ENCODE measurements at regions not wholly inside any gene's neighbourhood (a gene's known extent, or its start where the extent isn't known, plus 50 kb on each side); places are given as distances from the start of the nearest gene placed in this dataset.
"Not testable (repeated sequence)": the region's sequence is repeated elsewhere in the genome, so short reads cannot be mapped to it uniquely, and the experiment has no call there.

DNA sequence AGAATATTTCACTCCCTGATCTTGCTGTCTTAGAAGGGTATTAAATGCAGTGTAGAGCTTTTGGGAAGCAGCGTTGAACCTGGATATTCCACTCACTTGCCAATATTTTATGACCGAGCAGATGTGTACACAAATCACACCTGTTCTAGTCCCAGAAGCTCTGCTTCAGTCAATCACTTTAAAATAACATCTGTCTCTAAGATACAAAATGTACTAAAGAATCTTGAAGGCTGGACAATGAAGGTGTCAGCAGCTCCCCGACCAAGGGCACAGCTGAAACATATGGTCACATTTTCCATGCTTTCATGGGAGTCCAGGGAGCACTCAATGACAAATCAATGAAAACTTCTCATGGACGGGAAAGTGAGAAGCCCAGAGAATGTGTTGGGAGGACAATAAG lies 668.3 kb downstream of the PRIM2 start:
- not testable (repeated sequence) for DNase-seq (ENCODE audit: low spot score)

DNA sequence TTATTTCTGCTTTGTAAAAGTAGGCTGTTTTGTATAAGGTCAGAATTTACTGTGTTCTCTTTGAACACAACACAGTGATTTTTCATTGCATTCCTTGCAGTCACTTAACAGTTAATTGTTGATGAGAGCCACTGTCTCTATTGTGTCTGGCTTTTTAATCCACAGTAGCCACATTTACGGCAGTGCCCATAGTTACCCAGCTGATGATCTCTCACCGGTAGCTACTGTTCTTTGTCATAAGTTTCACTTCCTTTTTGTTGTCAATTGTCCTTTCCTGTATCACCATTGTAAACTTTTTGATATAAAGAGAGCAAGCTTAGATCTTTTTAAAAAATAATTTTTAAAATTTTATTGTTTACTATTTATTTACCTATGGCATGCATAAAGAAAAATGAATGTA lies 669.2 kb downstream of the PRIM2 start:
- DNase-seq (ENCODE audit: low spot score), result not testable (repeated sequence)

DNA sequence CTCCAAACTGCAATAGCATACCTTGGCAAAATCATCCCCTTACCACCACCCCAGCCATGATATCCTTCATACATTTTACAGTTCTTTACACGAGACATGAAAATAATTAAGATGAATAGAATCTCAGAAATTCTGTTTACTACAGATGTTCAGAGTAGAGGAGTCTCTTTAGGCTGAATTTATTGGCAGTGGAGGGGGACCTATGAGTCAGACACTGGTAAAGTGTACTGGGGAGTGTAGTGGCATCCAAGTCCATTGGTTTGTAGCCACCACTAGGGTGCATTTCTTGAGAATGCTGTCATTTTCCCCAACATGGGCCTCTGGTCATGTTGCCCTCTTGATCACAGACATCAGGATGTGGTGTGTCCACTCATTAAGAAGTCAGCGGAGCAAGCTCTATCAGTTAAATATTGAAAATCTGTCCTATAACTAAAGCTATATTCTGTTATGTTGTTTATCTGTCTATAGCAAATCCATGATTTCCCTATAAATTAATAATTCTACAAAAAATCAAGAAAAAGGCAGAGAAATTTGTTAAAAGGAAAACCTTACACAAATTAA lies 672.2 kb downstream of the PRIM2 start:
- DNase-seq (ENCODE audit: low spot score), result not testable (repeated sequence)

DNA sequence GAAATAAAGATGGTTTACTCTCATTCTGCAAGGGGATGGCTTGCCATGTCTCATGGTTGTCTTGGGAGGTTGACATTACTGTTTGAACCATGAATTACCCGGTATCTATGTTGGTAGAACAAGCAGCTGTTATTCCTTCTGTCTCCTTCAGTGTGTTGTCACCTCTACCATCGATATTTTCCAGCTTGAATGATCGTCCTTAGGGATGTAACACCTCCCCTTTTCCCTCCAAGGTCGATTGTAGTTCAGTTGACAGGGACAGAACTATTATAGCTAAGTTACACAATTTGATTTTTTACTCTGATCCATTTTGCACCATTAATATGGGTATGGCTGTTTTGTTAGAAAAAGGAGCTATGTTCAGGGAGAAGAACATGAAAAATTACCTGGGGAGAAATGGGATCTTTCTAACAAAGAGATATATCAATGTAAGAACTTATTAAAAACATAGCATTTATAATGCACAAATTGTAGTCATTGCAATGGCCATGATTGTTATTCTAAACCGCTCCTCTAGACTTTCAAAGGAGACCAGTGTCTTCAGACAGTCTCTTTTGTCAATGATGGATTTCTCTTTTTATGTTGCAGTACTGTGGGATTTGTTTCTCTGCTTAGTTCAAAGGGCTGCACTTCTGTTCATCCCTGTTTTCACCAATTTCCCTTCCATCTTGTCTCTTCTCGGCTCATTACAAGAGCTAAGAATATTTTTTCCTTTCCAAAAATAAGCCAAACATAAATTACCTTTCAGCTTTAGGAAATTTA lies 681.6 kb downstream of the PRIM2 start:
- not testable (repeated sequence) for DNase-seq (ENCODE audit: low spot score)

DNA sequence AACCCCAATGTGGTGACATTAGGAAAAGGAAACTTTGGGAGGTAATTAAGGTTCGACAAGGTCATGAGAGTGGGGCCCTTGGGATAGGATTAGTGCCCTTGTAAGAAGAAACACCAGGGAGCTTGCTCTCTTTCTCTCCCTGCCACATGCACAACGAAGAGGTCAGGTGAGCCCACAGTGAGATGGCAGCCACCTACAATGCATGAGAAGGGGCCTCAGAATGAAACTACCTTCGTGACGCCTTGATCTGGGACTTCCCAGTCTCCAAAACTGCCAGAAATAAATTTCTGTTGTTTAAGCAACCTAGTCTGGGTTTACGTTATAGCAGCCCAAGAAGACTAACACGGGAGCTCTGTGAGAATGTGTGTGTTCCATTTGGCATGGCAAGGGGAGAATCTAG lies 682.8 kb downstream of the PRIM2 start:
- DNase-seq (ENCODE audit: low spot score), result not testable (repeated sequence)

DNA sequence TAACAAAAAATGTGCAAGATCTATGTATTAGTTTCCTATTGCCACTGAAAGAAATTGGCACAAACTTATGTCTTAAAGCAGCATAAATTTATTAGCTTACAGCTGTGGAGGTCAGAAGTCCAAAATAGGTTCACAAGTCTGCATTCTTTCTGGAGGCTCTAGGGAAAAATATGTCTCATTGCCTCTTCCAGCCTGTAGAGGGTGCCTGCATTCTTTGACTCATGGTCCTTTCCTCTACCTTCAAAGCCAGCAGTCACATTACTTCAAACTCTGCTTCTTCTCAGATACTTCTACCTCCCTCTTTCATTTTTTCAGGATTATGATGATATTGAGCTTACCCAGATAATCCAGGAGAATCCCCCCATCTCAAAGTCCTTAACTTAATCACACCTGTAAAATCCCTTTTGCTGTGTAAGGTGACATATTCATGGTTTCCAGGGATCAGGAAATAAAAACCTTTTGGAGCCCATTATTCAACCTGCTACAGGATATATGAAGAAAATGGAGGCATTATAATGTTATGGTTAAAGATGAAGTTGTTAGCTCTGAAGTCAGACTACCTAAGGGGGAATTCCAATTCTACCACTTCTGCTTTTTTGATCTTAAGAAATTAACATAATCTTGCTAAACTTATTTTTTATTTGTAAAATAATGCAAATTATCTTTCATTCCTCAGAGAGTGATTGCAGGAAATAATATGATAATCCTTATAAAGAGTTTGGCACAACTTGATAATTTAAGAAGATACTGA lies 686.2 kb downstream of the PRIM2 start:
- not testable (repeated sequence) for DNase-seq (ENCODE audit: low spot score)

DNA sequence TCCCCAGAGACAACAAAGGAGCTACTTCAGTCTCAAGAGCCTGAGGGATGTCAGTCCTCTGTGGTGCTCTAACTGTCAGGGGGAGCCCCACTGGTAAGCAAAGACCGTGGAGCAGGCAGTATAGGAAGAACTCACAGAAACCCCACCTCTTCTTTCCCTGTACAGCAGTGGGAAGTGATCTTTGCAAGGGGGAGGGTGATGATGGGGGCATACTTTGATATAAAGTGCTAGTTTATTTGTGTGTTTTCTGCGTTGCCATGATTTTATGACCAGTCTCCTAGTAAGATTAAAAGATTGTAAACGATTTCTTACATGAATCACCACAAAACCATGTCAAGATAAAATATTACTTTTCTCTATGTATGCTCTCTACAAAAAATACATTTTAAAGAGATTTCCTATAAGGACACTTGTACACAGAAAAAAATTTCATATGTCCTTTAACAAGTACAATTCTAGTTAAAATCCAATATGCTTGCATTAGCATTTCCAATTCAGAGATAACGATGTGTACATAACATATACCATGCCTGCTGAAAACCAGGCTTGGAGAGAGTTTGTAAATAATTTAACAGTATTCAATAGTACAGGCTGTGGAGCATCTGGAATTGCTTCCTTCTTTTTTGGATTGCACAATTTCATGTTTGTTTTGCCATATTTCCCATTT lies 690.0 kb downstream of the PRIM2 start:
- DNase-seq (ENCODE audit: low spot score), result not testable (repeated sequence)

DNA sequence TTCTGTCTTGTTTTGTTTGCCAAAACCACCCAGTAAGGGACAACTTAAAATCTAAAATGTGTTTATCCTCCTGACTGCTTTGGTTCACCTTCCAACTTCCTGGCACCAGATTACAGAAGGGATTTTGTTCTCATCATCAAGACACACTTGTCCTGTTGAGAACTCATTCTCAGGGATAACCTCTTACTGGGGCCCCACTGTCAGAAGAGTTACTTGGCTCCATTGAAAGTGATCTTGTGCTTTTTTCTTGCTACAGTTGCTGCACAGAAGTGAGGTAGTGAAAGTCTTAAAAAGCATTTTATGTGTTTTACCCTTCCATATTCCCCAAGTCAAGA lies 690.5 kb downstream of the PRIM2 start:
- DNase-seq (ENCODE audit: low spot score), result not testable (repeated sequence)

DNA sequence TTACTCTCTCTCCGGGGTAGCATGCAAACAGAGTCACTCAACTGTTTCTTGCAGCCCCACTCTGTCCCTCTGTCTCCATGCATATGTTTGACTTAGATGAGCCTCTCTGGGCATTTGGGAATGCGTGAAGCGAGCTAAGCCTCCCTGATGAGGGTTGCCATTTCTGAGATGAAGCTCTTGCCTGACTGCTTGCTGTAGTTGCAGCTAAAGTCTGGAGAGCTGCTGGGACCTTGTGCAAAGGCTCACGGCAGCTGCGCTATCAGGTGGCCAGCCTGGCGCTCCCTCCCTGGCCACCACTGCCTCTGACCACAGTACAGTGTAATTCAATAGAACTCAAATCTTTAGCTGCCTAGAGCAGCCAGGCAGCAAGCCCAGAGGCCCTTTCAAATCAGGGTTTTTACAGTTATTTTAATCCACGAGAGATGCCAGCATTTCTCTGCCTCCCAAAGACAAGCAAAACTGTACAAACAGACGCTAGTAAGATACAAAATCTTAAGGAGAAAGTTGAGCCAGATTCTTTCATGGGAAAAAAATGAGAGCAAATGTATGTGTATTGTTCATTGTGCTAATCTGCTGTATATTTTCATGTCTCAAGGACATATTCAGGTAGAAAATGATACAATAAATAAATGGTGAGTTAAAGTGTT lies 694.6 kb downstream of the PRIM2 start:
- DNase-seq (ENCODE audit: low spot score), result not testable (repeated sequence)

DNA sequence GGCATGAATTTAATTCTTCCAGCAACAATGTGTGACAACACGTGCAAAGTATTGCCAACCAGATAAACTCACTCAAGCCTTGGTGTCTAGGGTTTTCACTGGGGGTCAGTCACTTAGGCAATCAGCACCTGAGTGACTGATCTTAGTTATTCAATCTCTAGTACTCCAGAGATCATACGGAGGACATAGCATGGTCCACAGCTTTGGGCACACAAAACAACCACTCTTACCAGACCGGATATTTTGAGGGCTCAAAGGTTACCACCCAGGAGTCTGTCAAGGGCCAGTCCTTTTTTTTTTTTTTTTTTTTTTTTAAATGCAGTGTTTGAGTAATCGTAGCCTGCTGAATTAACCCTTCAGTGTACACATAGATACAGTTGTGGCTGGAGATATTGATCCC lies 699.2 kb downstream of the PRIM2 start:
- DNase-seq (ENCODE audit: low spot score), result not testable (repeated sequence)

DNA sequence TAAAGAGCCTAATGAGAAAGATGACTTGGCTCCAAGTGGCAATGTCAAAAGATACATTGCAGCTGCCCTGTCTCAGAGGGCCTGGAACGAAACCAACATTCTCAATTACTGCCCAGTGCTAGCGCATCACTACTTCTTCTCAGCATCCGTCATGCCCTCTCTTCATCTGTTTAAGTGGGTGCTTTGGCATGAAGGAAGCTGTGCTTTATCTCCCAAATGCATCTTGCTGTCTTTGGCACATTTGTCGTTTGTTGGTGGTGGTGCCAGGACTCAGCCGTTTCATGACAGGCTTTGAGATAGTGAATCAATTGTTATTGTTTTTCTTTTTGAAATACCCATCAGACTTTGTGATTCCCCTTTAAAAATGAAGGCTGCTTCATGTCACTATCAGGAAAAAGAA lies 710.8 kb downstream of the PRIM2 start:
- not testable (repeated sequence) for DNase-seq (ENCODE audit: low spot score)

DNA sequence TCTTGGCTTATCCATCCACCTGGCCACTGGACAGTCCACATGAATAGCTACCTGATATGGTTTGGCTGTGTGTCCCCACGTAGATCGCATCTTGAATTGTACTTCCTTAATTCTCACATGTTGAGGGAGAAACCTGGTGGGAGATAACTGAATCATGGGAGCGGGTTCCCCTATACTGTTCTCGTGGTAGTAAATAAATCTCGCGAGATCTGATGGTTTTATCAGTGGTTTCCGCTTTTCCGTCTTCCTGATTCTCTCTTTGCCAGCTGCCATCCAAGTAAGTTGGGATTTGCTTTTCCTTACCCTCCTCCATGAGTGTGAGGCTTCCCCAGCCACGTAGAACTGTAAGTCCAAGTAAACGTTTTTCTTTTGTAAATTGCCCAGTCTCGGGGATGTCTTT lies 720.8 kb downstream of the PRIM2 start:
- DNase-seq (ENCODE audit: low spot score), result not testable (repeated sequence)

DNA sequence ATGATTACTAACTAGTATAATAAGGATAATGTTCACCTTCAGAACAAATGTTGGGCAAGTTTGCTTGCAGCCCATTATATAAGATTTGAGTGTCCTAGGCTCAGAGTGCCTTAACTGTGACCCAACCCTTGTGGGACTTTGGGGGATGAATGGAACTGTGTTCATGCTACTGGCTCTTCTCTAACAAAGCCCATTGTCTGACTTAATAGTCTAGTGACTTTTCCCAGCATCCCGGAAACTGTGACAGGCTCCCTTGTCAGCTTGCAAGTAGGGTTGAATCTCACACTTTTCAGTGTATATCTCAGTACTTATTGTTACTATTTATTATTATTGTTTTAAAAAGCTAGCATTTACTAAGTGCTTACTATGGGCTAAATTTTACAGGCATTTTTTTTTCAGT lies 729.2 kb downstream of the PRIM2 start:
- not testable (repeated sequence) for DNase-seq (ENCODE audit: low spot score)

DNA sequence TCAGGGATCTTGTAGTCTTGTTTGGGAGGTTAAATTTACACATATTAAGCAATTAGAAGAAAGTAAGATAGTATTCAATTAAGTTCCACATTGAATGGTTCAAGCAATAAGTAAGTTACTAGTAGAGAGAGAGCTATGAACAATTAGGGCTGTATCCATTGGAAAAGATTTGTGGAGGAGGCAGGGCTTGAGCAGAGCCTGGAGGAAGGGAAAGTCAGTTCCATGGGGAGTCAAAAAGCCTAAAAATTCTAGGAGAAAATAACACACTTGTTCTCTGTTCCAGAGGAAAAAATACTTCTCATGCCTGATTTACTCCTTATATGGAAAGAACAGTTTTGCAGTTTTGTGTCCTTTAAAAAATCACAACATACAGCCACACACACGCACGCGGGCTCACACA lies 730.0 kb downstream of the PRIM2 start:
- DNase-seq (ENCODE audit: low spot score), result not testable (repeated sequence)

DNA sequence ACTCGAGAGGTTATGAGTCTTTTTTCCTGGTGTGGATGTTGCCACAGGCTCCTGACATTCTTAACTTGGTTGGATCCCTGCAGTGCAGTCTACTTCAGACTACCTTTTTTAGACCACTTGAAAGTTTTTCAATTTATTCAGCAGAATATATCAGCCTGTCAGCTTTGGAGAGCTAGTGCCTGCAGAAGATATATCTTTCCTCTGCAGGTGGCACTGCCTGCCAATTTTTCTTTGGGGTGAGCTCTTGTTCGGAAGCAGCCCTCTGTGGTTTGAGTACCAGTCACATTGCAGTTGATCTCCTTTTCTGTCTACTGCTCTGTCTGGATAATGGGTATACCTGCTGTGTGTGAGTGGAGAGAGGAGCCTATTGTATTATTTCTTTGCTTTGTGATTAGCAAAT lies 730.4 kb downstream of the PRIM2 start:
- not testable (repeated sequence) for DNase-seq (ENCODE audit: low spot score)

DNA sequence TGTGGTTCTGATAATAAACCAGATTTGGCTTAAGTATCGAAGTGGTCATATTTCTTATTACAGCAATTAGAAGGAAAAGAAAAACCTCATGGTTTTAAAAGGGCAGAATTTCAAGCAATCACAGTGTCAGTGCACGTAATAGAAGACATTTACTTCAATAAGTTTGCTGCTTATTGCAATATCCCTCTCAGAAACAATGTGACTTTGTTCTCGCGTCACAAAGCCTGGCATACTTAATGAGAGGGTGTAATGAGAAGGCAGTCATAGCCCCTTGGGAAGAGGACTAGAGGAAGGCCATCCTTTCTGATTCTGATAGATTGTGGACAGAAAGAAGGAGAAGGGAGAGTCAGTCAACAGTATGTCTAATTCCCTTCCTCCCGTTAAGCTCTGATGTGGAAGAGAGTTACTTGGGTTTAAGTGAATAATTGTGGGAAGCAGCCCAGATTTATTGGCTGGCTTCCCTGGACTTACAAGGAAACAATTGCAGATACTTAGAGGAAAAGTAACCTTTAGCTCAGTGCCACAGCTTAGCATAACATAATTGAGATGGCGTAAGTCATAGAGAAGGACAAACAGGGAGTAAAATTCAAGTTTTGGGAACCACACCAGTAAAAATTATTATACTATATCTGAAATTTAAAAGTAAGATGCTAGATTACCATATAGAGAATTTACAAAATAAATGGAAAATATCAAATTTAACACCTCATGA lies 738.2 kb downstream of the PRIM2 start:
- DNase-seq (ENCODE audit: low spot score), result not testable (repeated sequence)

DNA sequence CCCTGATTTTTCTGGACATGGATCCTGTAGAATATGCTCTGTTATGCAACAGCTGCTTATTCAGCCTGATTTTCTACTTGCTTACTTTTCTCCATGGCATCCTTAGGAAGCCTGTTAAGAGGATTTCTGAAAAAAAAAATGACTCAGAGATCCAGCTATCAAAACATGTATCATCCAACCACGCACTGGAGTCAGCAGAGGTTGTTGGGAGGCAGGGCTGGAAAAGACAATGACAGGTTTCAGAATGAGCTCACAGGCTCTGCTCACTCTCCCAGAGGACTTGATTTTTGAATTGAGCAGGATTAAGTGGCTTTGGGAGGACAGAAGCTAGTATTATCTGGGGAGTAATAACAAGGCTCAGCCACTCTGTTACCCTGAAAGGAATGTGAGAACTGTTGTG lies 742.3 kb downstream of the PRIM2 start:
- DNase-seq (ENCODE audit: low spot score), result not testable (repeated sequence)

DNA sequence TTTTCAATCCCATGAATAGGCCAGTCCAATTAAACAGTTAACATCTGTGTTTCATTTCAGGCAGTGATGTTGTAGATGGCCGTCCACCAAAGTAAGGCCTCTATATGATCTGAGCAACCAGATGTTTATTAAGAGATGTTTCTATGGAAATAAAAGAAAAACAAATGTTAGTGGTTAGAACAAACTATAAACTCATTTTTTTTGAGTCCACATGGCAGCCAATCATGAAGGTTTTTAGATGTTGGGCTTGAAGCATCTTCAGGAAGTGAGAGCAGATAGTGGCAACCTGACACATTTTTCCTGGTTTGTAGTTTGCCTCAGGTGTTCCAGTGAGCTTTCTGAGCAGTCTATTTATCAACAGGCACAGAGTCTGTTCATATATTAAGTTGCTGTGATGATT lies 746.1 kb downstream of the PRIM2 start:
- not testable (repeated sequence) for DNase-seq (ENCODE audit: low spot score)

DNA sequence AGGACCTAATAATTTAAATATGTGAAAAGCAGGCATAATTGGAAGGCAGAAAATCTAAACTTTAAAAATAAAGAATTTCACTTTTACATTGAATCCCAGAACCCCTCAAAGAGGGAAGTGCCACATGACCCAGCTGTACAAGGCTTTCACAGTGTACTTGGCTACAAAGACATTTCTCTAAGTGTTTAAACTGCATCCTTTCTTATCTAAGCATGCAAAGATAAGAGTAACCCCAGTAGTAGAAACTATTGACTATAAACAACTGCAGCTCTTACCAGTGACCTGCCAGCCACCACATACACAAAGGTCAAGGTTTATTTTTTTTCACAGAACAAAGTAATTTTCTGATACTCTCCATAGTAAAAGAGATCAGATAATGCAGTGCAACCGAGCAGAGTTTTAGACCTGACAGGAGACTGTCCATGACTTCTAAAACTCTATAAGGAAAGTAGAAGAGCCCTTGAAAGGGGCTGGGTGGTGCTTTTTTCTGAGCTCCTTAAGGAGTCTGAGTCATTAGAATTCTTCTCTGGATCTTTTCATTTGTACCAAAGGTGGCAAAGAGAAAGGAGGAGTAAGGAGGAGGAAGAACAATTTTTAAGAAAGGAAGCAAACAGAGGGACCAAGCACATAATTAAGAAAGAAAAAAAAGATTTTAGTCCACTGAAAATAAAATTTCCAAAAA lies 750.6 kb downstream of the PRIM2 start:
- DNase-seq (ENCODE audit: low spot score), result not testable (repeated sequence)

DNA sequence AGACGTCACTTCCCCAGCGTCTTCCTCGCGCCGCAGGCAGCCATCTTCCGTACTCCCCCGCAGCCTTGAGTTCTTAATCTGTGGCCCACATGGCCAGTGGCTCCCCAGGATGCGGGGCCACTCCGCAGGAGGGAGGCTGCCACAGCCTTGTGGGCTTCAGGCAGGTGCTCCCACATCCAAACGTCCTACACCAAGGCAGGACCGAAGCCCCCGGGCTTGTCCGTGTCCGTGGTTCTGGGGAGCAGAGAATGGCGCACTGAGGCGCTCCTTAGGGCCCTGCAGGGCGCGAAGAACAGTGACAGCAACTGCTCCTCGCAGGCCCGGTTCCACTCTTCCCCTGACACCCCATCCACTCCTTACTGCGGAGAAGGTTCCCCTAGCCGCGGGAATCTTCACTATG lies 755.8 kb downstream of the PRIM2 start:
- no peak for DNase-seq (ENCODE audit: low spot score)

DNA sequence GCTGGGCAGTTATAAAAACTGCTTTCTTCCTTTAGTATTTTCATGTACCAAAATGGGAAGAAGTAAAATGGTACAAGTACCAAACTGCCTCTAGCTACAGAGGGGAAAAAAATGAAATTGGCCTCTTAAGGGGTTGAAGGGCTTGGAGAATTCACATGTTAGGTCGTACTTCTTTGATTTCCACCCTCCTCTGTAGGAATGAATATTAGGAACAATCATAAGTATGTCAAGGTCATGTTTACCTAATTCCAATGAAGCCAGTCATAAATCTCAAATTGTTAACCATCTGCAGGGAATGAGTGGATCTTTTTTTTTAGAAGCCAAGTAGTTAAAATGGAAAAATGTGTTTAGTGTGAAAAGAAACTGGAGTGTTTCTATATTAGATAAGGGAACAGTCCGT lies 772.6 kb downstream of the PRIM2 start:
- not testable (repeated sequence) for DNase-seq (ENCODE audit: low spot score)

All from hematopoietic multipotent progenitor cell treated with erythropoietin and hydrocortisone succinate and interleukin-3 and kit ligand, for 15 days (in vitro differentiated cells).